BJ (cell line): ENCODE measurements at regions not wholly inside any gene's neighbourhood (a gene's known extent, or its start where the extent isn't known, plus 50 kb on each side); places are given as distances from the start of the nearest gene placed in this dataset.

Experiments used
- CTCF ChIA-PET: fragments of 350-600 bp; formaldehyde crosslinking; extraction: SDS; loops from one replicate; lab custom pipeline; 2021; ENCODE audit warnings: antibody characterized with exemption, inconsistent platforms; lab: Yijun Ruan, JAX
- POLR2A ChIA-PET: fragments of 300-600 bp; sonication (Branson Sonifier 250); formaldehyde crosslinking; extraction: SDS; loops from one replicate; lab custom pipeline; 2021; ENCODE audit warnings: antibody characterized with exemption; lab: Charles Lee
- DNase-seq: peaks from one replicate; pipeline ENCODE4 v3.0.0-alpha.2; 2011; ENCODE audit warnings: low read depth
- H3K27me3 ChIP-seq: 2 replicates; pipeline ENCODE4 v1.6.0; 2011; ENCODE audit warnings: low read length; ENCODE audit not compliant: control insufficient read depth, insufficient read depth
- H3K36me3 ChIP-seq: 2 replicates; pipeline ENCODE4 v1.5.1; 2011; ENCODE audit warnings: low read length; ENCODE audit not compliant: control insufficient read depth, insufficient read depth
- H3K4me3 ChIP-seq: 2 replicates; pipeline ENCODE4 v1.5.1; 2011; ENCODE audit warnings: low read depth, mild to moderate bottlenecking, control low read depth, low read length
- TF ChIP-seq, protein P1 (sequence below): IDR thresholded peaks from 2 replicates; pipeline ENCODE4 v1.5.1; 2011; ENCODE audit warnings: low read depth, mild to moderate bottlenecking, control low read depth, inconsistent platforms, low read length, moderate library complexity; ENCODE audit not compliant: insufficient read depth

DNA sequence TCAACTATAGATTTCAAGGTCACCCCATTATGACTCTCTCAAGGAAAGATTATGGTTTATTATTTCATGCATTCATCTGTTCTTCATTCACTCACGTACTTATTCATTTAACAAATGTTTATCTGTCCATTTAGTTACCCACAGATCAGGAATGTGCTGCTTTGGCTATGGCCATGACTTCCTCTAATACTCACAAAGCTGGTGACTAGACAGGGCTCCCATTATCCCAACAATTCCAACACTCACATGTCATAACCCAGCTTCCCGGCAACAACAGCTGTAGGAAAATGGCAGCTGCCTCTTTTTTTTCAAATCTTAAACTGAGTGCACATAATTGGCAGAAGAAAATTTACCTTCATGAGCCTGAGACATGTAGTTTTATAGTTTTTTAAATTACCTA is 190.8 kb upstream of the CCDC196 start:
- TF ChIP-seq, protein P1, sequence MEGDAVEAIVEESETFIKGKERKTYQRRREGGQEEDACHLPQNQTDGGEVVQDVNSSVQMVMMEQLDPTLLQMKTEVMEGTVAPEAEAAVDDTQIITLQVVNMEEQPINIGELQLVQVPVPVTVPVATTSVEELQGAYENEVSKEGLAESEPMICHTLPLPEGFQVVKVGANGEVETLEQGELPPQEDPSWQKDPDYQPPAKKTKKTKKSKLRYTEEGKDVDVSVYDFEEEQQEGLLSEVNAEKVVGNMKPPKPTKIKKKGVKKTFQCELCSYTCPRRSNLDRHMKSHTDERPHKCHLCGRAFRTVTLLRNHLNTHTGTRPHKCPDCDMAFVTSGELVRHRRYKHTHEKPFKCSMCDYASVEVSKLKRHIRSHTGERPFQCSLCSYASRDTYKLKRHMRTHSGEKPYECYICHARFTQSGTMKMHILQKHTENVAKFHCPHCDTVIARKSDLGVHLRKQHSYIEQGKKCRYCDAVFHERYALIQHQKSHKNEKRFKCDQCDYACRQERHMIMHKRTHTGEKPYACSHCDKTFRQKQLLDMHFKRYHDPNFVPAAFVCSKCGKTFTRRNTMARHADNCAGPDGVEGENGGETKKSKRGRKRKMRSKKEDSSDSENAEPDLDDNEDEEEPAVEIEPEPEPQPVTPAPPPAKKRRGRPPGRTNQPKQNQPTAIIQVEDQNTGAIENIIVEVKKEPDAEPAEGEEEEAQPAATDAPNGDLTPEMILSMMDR: no peak
- no peaks in the 10 kb centered on the region for H3K36me3 ChIP-seq
- H3K27me3 ChIP-seq: no peaks in the 10 kb centered on the region
- CTCF ChIA-PET: no interaction called here
- DNase-seq: no peak
- POLR2A ChIA-PET: no interaction called here
- no peak overlapping the region for H3K4me3 ChIP-seq

- TF ChIP-seq, protein P1: no peak
- CTCF ChIA-PET: no interaction called here
- Histone ChIP-seq H3K27me3 (no peaks in the 10 kb centered on the region), H3K4me3 (no peak overlapping the region), H3K36me3 (no peaks in the 10 kb centered on the region)
- POLR2A ChIA-PET: no interaction called here
- no peak for DNase-seq
Observed at GRCh38 chr14:66300886-66301285, 185.3 kb upstream of the CCDC196 start.

- POLR2A ChIA-PET: no interaction called here
- Histone ChIP-seq H3K4me3 (no peak overlapping the region), H3K36me3 (no peaks in the 10 kb centered on the region), H3K27me3 (no peaks in the 10 kb centered on the region)
- no peak for DNase-seq
- TF ChIP-seq, protein P1: no peak
- CTCF ChIA-PET: no interaction called here
Observed at GRCh38 chr14:66306101-66306500, 180.1 kb upstream of the CCDC196 start.

DNA sequence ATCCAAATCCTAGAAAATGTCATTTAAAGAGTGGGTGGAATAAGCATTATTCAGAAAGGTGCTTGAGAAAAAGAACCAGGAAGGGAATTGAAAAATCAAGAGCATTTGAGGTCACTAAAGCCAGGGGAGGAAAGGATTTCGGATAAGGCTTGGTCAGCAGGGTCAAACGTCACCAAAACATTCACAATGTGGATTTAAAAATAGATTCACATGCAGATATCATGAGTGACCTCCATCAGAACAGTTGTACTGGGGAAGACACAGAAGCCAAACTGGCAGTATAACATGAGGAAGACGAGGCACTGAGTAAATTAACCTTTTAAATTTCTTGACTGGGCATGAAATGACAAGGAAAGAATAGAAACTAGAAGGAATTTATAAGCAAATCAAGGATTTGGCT is 175.1 kb upstream of the CCDC196 start:
- ChIA-PET POLR2A (no interaction called here), CTCF (no interaction called here)
- no peak for DNase-seq
- no peaks in the 10 kb centered on the region for H3K36me3 ChIP-seq
- H3K27me3 ChIP-seq: no peaks in the 10 kb centered on the region
- H3K4me3 ChIP-seq: no peak overlapping the region
- TF ChIP-seq, protein P1: no peak

- CTCF ChIA-PET: no interaction called here
- DNase-seq: no peak
- TF ChIP-seq, protein P1: no peak
Observed at GRCh38 chr14:66311990-66312389, 174.2 kb upstream of the CCDC196 start.

More at GRCh38 chr14:66311990-66312389, 174.2 kb upstream of the CCDC196 start:
- Histone ChIP-seq H3K4me3 (no peak overlapping the region), H3K27me3 (no peaks in the 10 kb centered on the region), H3K36me3 (no peaks in the 10 kb centered on the region)
- POLR2A ChIA-PET: no interaction called here
